ENCODE measurements at regions not wholly inside any gene's neighbourhood (a gene's known extent, or its start where the extent isn't known, plus 50 kb on each side); places are given as distances from the start of the nearest gene placed in this dataset.

GRCh38 chr13:31053091-31053490 is 108.6 kb downstream of the HSPH1 start:
- DNase-seq (ENCODE audit: low spot score in 2 of 2) = peak in 1 of 2 donors; percentile 45
- H3K27ac ChIP-seq = no peak overlapping the region

GRCh38 chr13:31052478-31052877 is 109.2 kb downstream of the HSPH1 start:
- Histone ChIP-seq H3K4me1 (no peaks in the 10 kb centered on the region), H3K4me3 (no peak overlapping the region), H3K27ac (no peak overlapping the region), H3K36me3 (no peaks in the 10 kb centered on the region), H3K9me3 (no peaks in the 10 kb centered on the region), H3K27me3 (no peaks in the 10 kb centered on the region)
- intact Hi-C loops (cut with DNase I) = no loop called here
- no peak for TF ChIP-seq CTCF (IDR thresholded peaks at IDR 0.05)
- DNase-seq (ENCODE audit: low spot score in 2 of 2) = peak in 1 of 2 donors; percentile 31

More at GRCh38 chr13:31053091-31053490, 108.6 kb downstream of the HSPH1 start:
- Histone ChIP-seq H3K9me3 (no peaks in the 10 kb centered on the region), H3K4me1 (no peaks in the 10 kb centered on the region), H3K36me3 (no peaks in the 10 kb centered on the region), H3K27me3 (no peaks in the 10 kb centered on the region), H3K4me3 (no peak overlapping the region)
- no peak for TF ChIP-seq CTCF (IDR thresholded peaks at IDR 0.05)
- intact Hi-C loops (cut with DNase I) = no loop called here

- Histone ChIP-seq H3K9me3 (no peaks in the 10 kb centered on the region), H3K27ac (no peak overlapping the region), H3K36me3 (no peaks in the 10 kb centered on the region), H3K4me3 (no peak overlapping the region), H3K27me3 (no peaks in the 10 kb centered on the region), H3K4me1 (no peaks in the 10 kb centered on the region)
- TF ChIP-seq CTCF (IDR thresholded peaks at IDR 0.05) = no peak
- intact Hi-C loops (cut with DNase I) = no loop called here
- peak in 1 of 2 donors; percentile 34 for DNase-seq (ENCODE audit: low spot score in 2 of 2)
Observed at GRCh38 chr13:31051999-31052398, 109.7 kb downstream of the HSPH1 start.

- H3K36me3 ChIP-seq = no peaks in the 10 kb centered on the region
- intact Hi-C loops (cut with DNase I) = no loop called here
- no peaks in the 10 kb centered on the region for H3K27me3 ChIP-seq
- H3K4me3 ChIP-seq = no peak overlapping the region
- no peak overlapping the region for H3K27ac ChIP-seq
- no peak for TF ChIP-seq CTCF (IDR thresholded peaks at IDR 0.05)
- no peaks in the 10 kb centered on the region for H3K9me3 ChIP-seq
- H3K4me1 ChIP-seq = no peaks in the 10 kb centered on the region
- peak in 1 of 2 donors; percentile 37 for DNase-seq (ENCODE audit: low spot score in 2 of 2)
Observed at GRCh38 chr13:31050486-31051400, 111.0 kb downstream of the HSPH1 start.

GRCh38 chr13:31049833-31050232 is 111.9 kb downstream of the HSPH1 start:
- peaks cover 0 to 2% of the 10 kb centered on the region in 2 donors for H3K4me1 ChIP-seq
- no peaks in the 10 kb centered on the region for H3K9me3 ChIP-seq
- no peaks in the 10 kb centered on the region for H3K27me3 ChIP-seq
- H3K36me3 ChIP-seq = no peaks in the 10 kb centered on the region
- intact Hi-C loops (cut with DNase I) = no loop called here
- H3K27ac ChIP-seq = no peak overlapping the region
- peak in 1 of 2 donors; percentile 37 for DNase-seq (ENCODE audit: low spot score in 2 of 2)
- H3K4me3 ChIP-seq = no peak overlapping the region
- no peak for TF ChIP-seq CTCF (IDR thresholded peaks at IDR 0.05)
